RWPE2 (cell line): ENCODE measurements at regions not wholly inside any gene's neighbourhood (a gene's known extent, or its start where the extent isn't known, plus 50 kb on each side); places are given as distances from the start of the nearest gene placed in this dataset.
A peak's percentile ranks its signal among the peaks of the same experiment; 100 is the strongest.

ENCODE experiments used
- ATAC-seq: fragments of 200-7000 bp; cut with Tn5 transposase; 3 replicates; pipeline ENCODE4 v1.9.1; 2021; ENCODE audit warnings: low read depth
- DNase-seq: peaks from one replicate; pipeline ENCODE4 v3.0.0-alpha.2; 2020; ENCODE audit warnings: low spot score
- H3K27ac ChIP-seq: fragments of 450-650 bp; 2 replicates; pipeline ENCODE4 v1.5.1; 2017; ENCODE audit warnings: mild to moderate bottlenecking; ENCODE audit not compliant: poor library complexity, severe bottlenecking
- H3K27me3 ChIP-seq: fragments of 250-450 bp; sonication (Bioruptor Pico); 2 replicates; pipeline ENCODE4 v1.5.1; 2021; ENCODE audit warnings: mild to moderate bottlenecking, moderate library complexity; ENCODE audit not compliant: insufficient read depth, poor library complexity, severe bottlenecking
- H3K36me3 ChIP-seq: fragments of 250-450 bp; sonication (Bioruptor Pico); 2 replicates; pipeline ENCODE4 v1.5.1; 2020; ENCODE audit warnings: low read depth, mild to moderate bottlenecking, moderate library complexity
- H3K4me1 ChIP-seq: fragments of 250-450 bp; sonication (Bioruptor Pico); 2 replicates; pipeline ENCODE4 v1.5.1; 2021; ENCODE audit warnings: mild to moderate bottlenecking, moderate library complexity; ENCODE audit not compliant: insufficient read depth, poor library complexity, severe bottlenecking
- H3K4me3 ChIP-seq: fragments of 250-450 bp; sonication (Bioruptor Pico); 2 replicates; pipeline ENCODE4 v1.5.1; 2021; ENCODE audit warnings: mild to moderate bottlenecking, moderate library complexity; ENCODE audit not compliant: severe bottlenecking
- H3K9me3 ChIP-seq: fragments of 250-450 bp; sonication (Bioruptor Pico); 2 replicates; pipeline ENCODE4 v1.5.1; 2021; ENCODE audit warnings: mild to moderate bottlenecking, moderate library complexity; ENCODE audit not compliant: severe bottlenecking
- CTCF ChIP-seq: fragments of 450-650 bp; IDR thresholded peaks from one replicate; pipeline ENCODE4 v1.5.1; 2017; ENCODE audit warnings: mild to moderate bottlenecking, moderate library complexity; ENCODE audit not compliant: poor library complexity, severe bottlenecking

- DNase-seq (no peak), ATAC-seq (no peak)
- H3K4me1 ChIP-seq: no peaks in the 10 kb centered on the region
- no peak overlapping the region for H3K4me3 ChIP-seq
- H3K27me3 ChIP-seq: peaks cover 9% of the 10 kb centered on the region
- H3K9me3 ChIP-seq: no peaks in the 10 kb centered on the region
- TF ChIP-seq CTCF: no peak
- no peak overlapping the region for H3K27ac ChIP-seq
- H3K36me3 ChIP-seq: no peaks in the 10 kb centered on the region; the same call in 1 of the 2 replicates
Measured at GRCh38 chr5:39846144-39846543, 421.4 kb upstream of the DAB2 start.

- ATAC-seq (peak; percentile 25; the same call in 1 of the 3 replicates), DNase-seq (no peak)
- peaks cover 6% of the 10 kb centered on the region for H3K9me3 ChIP-seq
- H3K27me3 ChIP-seq: peaks cover 9% of the 10 kb centered on the region
- H3K4me1 ChIP-seq: no peaks in the 10 kb centered on the region
- no peak overlapping the region for H3K4me3 ChIP-seq
- TF ChIP-seq CTCF: no peak
- H3K27ac ChIP-seq: no peak overlapping the region
- H3K36me3 ChIP-seq: no peaks in the 10 kb centered on the region
Measured at GRCh38 chr5:39843767-39844166, 419.0 kb upstream of the DAB2 start.

GRCh38 chr5:39835371-39835770, 410.6 kb upstream of the DAB2 start:
- Histone ChIP-seq H3K27ac (no peak overlapping the region), H3K9me3 (peaks cover 6% of the 10 kb centered on the region), H3K27me3 (peaks cover 3% of the 10 kb centered on the region), H3K4me3 (no peak overlapping the region), H3K4me1 (no peaks in the 10 kb centered on the region), H3K36me3 (no peaks in the 10 kb centered on the region)
- ATAC-seq (no peak), DNase-seq (no peak)
- no peak for TF ChIP-seq CTCF

GRCh38 chr5:39829441-39829840, 404.7 kb upstream of the DAB2 start:
- no peak for TF ChIP-seq CTCF
- H3K4me3 ChIP-seq: no peak overlapping the region
- H3K27ac ChIP-seq: no peak overlapping the region
- ATAC-seq: no peak
- no peaks in the 10 kb centered on the region for H3K4me1 ChIP-seq
- H3K27me3 ChIP-seq: peaks cover 3% of the 10 kb centered on the region
- H3K9me3 ChIP-seq: no peaks in the 10 kb centered on the region
- no peak for DNase-seq
- no peaks in the 10 kb centered on the region for H3K36me3 ChIP-seq

- Histone ChIP-seq H3K4me1 (no peaks in the 10 kb centered on the region), H3K9me3 (no peaks in the 10 kb centered on the region), H3K27ac (no peak overlapping the region), H3K27me3 (no peaks in the 10 kb centered on the region), H3K36me3 (no peaks in the 10 kb centered on the region), H3K4me3 (no peak overlapping the region)
- ATAC-seq (no peak), DNase-seq (no peak)
- no peak for TF ChIP-seq CTCF
Measured at GRCh38 chr5:39826051-39826450, 401.3 kb upstream of the DAB2 start.
